OCI-LY7 (cell line): ENCODE measurements at regions not wholly inside any gene's neighbourhood (a gene's known extent, or its start where the extent isn't known, plus 50 kb on each side); places are given as distances from the start of the nearest gene placed in this dataset.

ENCODE experiments used
- BruUV-seq: library from RNA; stranded (reverse); fragments of 400-500 nt; replicated peaks from 2 replicates; lab custom pipeline; 2021; lab: Mats Ljungman, UMichigan
- CTCF ChIA-PET: fragments of 300-600 bp; sonication (Branson Sonifier 250); formaldehyde crosslinking; loops from one replicate; lab custom pipeline; 2022; ENCODE audit warnings: antibody characterized with exemption; ENCODE audit not compliant: unreplicated experiment; lab: Charles Lee
- POLR2A ChIA-PET: fragments of 300-600 bp; sonication (Branson Sonifier 250); formaldehyde crosslinking; loops from one replicate; lab custom pipeline; 2022; ENCODE audit warnings: antibody characterized with exemption; lab: Charles Lee
- DNase-seq: peaks from one replicate; pipeline ENCODE4 v3.0.0-alpha.2; 2015; ENCODE audit warnings: low spot score
- H2AFZ ChIP-seq: fragments of 200-600 bp; sonication (generic), shearing (Covaris generic); 2 replicates; pipeline ENCODE4 v1.6.1; 2014; ENCODE audit warnings: mild to moderate bottlenecking, antibody characterized with exemption, low read length, moderate library complexity
- H3K27ac ChIP-seq: fragments of 200-600 bp; sonication (generic); 2 replicates; pipeline ENCODE4 v1.5.1; 2014; ENCODE audit warnings: mixed run types, low read depth, mild to moderate bottlenecking, moderate library complexity, low read length, inconsistent platforms; ENCODE audit not compliant: poor library complexity, severe bottlenecking
- H3K36me3 ChIP-seq: fragments of 200-600 bp; sonication (generic); 2 replicates; pipeline ENCODE4 v1.6.1; 2014; ENCODE audit warnings: mild to moderate bottlenecking, antibody characterized with exemption, low read length, moderate library complexity, mixed read lengths; ENCODE audit not compliant: insufficient read depth
- H3K4me1 ChIP-seq: fragments of 200-600 bp; sonication (generic); 2 replicates; pipeline ENCODE4 v1.5.1; 2014; ENCODE audit warnings: mild to moderate bottlenecking, low read length; ENCODE audit not compliant: insufficient read depth, poor library complexity, severe bottlenecking
- H3K4me2 ChIP-seq: fragments of 200-600 bp; sonication (generic); 2 replicates; pipeline ENCODE4 v1.6.1; 2014; ENCODE audit warnings: mild to moderate bottlenecking, low read length
- H3K4me3 ChIP-seq: fragments of 200-600 bp; sonication (generic); 2 replicates; pipeline ENCODE4 v1.5.1; 2014; ENCODE audit warnings: mild to moderate bottlenecking, low read depth, low read length; ENCODE audit not compliant: poor library complexity, severe bottlenecking
- H3K79me2 ChIP-seq: fragments of 200-600 bp; sonication (generic); 2 replicates; pipeline ENCODE4 v1.6.1; 2016; ENCODE audit warnings: low read depth, mild to moderate bottlenecking, low read length, moderate library complexity, mixed read lengths; ENCODE audit not compliant: insufficient read depth
- H3K9me2 ChIP-seq: fragments of 200-600 bp; sonication (generic); 2 replicates; pipeline ENCODE4 v1.6.1; 2016; ENCODE audit warnings: mild to moderate bottlenecking, low read length, mixed read lengths; ENCODE audit not compliant: insufficient read depth
- H3K9me3 ChIP-seq: fragments of 200-600 bp; sonication (generic); 2 replicates; pipeline ENCODE4 v1.6.1; 2014; ENCODE audit warnings: mild to moderate bottlenecking, mixed run types, low read length, mixed read lengths
- H4K20me1 ChIP-seq: fragments of 200-600 bp; sonication (generic); 2 replicates; pipeline ENCODE4 v1.6.1; 2014; ENCODE audit warnings: mild to moderate bottlenecking, antibody characterized with exemption, low read length, moderate library complexity, mixed read lengths; ENCODE audit not compliant: insufficient read depth
- EZH2phosphoT487 ChIP-seq: fragments of 200-600 bp; sonication (generic); IDR thresholded peaks from 2 replicates; pipeline ENCODE4 v1.6.1; 2018; ENCODE audit warnings: low read depth, borderline replicate concordance, mild to moderate bottlenecking, mixed run types, antibody characterized with exemption, low read length, moderate library complexity, mixed read lengths
- intact Hi-C: fragments of 100-400 bp; cut with micrococcal nuclease; formaldehyde crosslinking; loops from one replicate; pipeline ENCODE4 v1.10.0; 2022; ENCODE audit not compliant: unreplicated experiment
- TF ChIP-seq, protein P1 (sequence below): fragments of 200-600 bp; sonication (generic); conservative IDR thresholded peaks from 2 replicates; pipeline ENCODE4 v1.5.1; 2014; ENCODE audit warnings: mild to moderate bottlenecking, antibody characterized with exemption, low read length, moderate library complexity, mixed read lengths

DNA sequence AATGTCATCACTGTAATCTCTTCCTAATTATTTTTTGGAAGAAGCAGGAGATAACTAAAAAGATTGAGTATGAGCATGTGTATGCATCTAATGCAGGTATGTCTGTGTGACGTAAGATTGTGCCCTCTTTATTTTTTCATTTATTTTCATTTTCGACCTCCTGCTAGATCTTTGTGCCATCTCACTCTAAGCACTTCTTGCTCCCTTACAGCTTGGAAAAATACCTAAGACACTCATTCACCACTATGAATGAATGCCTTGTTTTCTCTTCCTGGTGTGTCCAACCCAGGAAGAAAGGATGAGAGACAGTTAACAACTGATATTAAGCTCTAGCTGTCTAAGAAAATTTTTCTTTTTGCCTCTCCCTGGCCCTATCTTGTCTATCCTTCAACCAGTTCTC, 76.8 kb upstream of the CISTR start:
- CTCF ChIA-PET = no interaction called here
- Histone ChIP-seq H3K79me2 (no peaks in the 10 kb centered on the region), H3K9me2 (no peaks in the 10 kb centered on the region), H3K9me3 (no peaks in the 10 kb centered on the region), H2AFZ (no peak overlapping the region), H3K27ac (no peak overlapping the region), H4K20me1 (no peaks in the 10 kb centered on the region), H3K4me3 (no peak overlapping the region), H3K4me1 (no peaks in the 10 kb centered on the region), H3K36me3 (no peaks in the 10 kb centered on the region), H3K4me2 (no peak overlapping the region)
- no TSS peak for BruUV-seq
- intact Hi-C loops = no loop called here
- POLR2A ChIA-PET = interaction anchor here (0.7 kb wide), 1 partner anchor 692 kb away, joined by 3 read pairs; no protein-coding TSS in a partner anchor
- TF ChIP-seq EZH2phosphoT487 = no peak
- DNase-seq = no peak

DNA sequence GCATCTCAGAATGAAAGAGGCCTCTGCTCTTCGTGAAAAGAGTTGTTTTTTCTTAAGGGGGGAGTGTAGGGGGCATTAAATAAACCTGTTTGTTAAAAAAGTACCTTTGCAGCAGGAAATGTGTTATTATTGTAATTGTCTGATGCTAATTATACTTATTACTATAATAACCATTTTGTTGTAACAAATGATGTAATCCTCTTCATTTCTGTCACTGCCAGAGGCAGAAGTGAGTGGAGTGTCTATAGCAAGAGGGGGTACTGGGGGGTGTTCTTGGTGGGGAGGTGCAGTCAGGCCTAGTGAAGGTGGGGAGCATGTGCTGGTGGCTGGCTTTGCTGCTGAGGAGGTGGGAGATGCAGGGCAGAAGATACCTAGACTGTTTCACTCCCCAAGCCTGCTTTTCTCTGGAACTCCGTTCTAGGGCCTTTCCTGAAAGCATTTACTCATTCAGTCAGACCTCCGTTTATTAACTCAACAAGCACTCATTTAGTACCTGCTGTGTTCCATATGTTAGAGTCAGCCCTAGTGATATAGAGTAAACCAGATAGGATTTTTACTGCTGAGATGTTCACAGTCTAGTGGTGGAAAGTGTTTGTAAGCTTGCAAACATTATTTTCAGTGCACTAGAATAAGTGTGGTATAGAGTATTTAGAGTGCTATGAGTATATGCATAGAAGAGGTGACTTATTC, 77.5 kb upstream of the CISTR start:
- H2AFZ ChIP-seq = no peak overlapping the region
- ChIA-PET CTCF (interaction anchor here (0.5 kb wide), 1 partner anchor 280 kb away, joined by 4 read pairs; no protein-coding TSS in a partner anchor), POLR2A (interaction anchor here (1.0 to 1.6 kb wide), 2 partner anchors 11 to 46 kb away, joined by 3 read pairs; no protein-coding TSS in a partner anchor)
- H4K20me1 ChIP-seq = no peaks in the 10 kb centered on the region
- H3K4me2 ChIP-seq = no peak overlapping the region
- H3K4me1 ChIP-seq = no peaks in the 10 kb centered on the region
- H3K36me3 ChIP-seq = no peaks in the 10 kb centered on the region
- no peak overlapping the region for H3K4me3 ChIP-seq
- no TSS peak for BruUV-seq
- H3K9me2 ChIP-seq = no peaks in the 10 kb centered on the region
- TF ChIP-seq EZH2phosphoT487 = no peak
- TF ChIP-seq, protein P1, sequence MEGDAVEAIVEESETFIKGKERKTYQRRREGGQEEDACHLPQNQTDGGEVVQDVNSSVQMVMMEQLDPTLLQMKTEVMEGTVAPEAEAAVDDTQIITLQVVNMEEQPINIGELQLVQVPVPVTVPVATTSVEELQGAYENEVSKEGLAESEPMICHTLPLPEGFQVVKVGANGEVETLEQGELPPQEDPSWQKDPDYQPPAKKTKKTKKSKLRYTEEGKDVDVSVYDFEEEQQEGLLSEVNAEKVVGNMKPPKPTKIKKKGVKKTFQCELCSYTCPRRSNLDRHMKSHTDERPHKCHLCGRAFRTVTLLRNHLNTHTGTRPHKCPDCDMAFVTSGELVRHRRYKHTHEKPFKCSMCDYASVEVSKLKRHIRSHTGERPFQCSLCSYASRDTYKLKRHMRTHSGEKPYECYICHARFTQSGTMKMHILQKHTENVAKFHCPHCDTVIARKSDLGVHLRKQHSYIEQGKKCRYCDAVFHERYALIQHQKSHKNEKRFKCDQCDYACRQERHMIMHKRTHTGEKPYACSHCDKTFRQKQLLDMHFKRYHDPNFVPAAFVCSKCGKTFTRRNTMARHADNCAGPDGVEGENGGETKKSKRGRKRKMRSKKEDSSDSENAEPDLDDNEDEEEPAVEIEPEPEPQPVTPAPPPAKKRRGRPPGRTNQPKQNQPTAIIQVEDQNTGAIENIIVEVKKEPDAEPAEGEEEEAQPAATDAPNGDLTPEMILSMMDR = no peak
- no peaks in the 10 kb centered on the region for H3K79me2 ChIP-seq
- no peak for DNase-seq
- H3K27ac ChIP-seq = no peak overlapping the region
- no peaks in the 10 kb centered on the region for H3K9me3 ChIP-seq
- intact Hi-C loops = no loop called here

DNA sequence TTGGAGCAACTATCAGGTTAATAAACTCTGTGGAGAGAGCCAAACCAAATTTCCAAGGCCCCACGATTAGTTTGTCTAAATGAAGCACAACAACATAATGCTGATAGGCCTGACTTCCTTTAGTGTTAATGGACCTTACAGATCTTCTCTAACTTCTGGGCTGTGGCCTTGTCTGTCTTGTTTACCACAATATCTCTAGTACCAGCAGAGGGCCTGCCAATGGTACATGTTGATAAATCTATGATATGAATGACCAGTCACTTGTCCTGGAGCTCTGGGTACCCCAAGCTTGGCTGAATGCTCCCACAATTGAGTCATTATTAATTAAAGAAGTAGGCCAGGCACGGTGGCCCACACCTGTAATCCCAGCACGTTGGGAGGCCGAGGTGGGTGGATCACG, 78.9 kb upstream of the CISTR start:
- Histone ChIP-seq H4K20me1 (no peaks in the 10 kb centered on the region), H3K36me3 (no peaks in the 10 kb centered on the region), H3K9me3 (no peaks in the 10 kb centered on the region), H3K27ac (no peak overlapping the region), H3K4me2 (no peak overlapping the region), H3K79me2 (no peaks in the 10 kb centered on the region), H3K9me2 (no peaks in the 10 kb centered on the region), H3K4me3 (no peak overlapping the region), H2AFZ (no peak overlapping the region), H3K4me1 (no peaks in the 10 kb centered on the region)
- ChIA-PET CTCF (no interaction called here), POLR2A (interaction anchor here (1.6 kb wide), 1 partner anchor 12 kb away, joined by 3 read pairs; no protein-coding TSS in a partner anchor)
- intact Hi-C loops = no loop called here
- DNase-seq = no peak
- BruUV-seq = no TSS peak
- TF ChIP-seq, protein P1 = no peak
- TF ChIP-seq EZH2phosphoT487 = no peak
